OCI-LY3 (cell line): ENCODE measurements at regions not wholly inside any gene's neighbourhood (a gene's known extent, or its start where the extent isn't known, plus 50 kb on each side); places are given as distances from the start of the nearest gene placed in this dataset.

Experiments
- CTCF ChIP-seq: fragments of 200-600, 300-600 bp; sonication (generic); IDR thresholded peaks from 2 replicates; pipeline ENCODE4 v1.5.1; 2014; ENCODE audit warnings: antibody characterized with exemption, low read length, low read depth
- EZH2phosphoT487 ChIP-seq: fragments of 200-600 bp; shearing (Covaris generic); IDR thresholded peaks from 2 replicates; pipeline ENCODE4 v1.6.1; 2018; ENCODE audit warnings: antibody characterized with exemption, mixed run types, low read depth

DNA sequence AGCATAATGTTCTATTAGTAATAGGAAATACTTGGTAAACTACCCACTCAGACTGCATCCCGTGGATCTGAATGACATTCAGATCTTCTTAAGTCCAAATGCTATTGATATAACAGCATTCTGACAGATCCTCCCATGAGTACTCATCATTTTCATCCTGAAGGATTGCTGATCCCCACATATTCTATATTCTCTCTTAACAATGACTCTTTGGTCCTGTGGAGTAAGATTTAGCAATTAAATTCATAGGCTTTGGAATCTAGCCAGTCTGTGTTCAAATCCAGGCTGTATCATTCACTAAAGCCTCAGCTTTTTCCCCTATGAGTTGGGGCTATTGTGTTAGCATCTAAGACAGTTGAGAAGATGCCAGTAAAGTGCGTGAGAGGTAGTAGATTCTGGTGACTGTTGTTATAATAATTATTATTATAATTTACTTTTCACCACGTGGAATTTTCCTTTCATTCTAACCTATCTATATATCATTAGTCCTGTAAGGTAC lies 591.3 kb upstream of the SYT4 start:
- no peak for TF ChIP-seq CTCF
- TF ChIP-seq EZH2phosphoT487, result no peak
